MM.1S (cell line): ENCODE measurements at regions not wholly inside any gene's neighbourhood (a gene's known extent, or its start where the extent isn't known, plus 50 kb on each side); places are given as distances from the start of the nearest gene placed in this dataset.

Source experiments
- EZH2 ChIP-seq: fragments of 300-600 bp; sonication (generic); optimal IDR thresholded peaks from 2 replicates; pipeline ENCODE3; 2017; ENCODE audit warnings: low read depth, mild to moderate bottlenecking, antibody characterized with exemption, low read length, mixed read lengths
- EZH2phosphoT487 ChIP-seq: fragments of 300-600 bp; sonication (generic); IDR thresholded peaks from 2 replicates; pipeline ENCODE4 v1.6.1; 2018; ENCODE audit warnings: antibody characterized with exemption, low read length
- TF ChIP-seq, protein P1 (sequence below): fragments of 300-600 bp; sonication (generic); IDR thresholded peaks from 2 replicates; pipeline ENCODE4 v1.5.1; 2016; ENCODE audit warnings: antibody characterized with exemption, low read length, mixed read lengths

DNA sequence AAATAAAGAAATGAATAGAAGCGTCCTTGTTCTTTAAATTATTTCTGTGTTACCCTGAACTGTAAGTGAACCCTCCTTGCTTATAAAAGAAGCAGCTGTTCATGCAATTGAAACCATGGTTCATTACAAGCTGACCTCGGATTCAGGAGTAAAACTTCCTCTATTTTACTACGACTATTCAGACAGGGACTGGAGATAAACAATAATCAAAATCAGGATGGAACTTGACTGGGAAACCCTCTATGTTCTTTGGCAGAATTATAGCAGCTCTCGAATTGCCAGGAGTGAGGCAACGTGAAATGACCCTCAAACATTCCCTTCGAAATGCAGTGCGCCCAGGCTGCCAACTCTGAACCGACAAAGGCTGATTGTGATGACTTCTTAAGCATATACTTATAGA is 172.1 kb downstream of the CYP26A1 start:
- TF ChIP-seq, protein P1, sequence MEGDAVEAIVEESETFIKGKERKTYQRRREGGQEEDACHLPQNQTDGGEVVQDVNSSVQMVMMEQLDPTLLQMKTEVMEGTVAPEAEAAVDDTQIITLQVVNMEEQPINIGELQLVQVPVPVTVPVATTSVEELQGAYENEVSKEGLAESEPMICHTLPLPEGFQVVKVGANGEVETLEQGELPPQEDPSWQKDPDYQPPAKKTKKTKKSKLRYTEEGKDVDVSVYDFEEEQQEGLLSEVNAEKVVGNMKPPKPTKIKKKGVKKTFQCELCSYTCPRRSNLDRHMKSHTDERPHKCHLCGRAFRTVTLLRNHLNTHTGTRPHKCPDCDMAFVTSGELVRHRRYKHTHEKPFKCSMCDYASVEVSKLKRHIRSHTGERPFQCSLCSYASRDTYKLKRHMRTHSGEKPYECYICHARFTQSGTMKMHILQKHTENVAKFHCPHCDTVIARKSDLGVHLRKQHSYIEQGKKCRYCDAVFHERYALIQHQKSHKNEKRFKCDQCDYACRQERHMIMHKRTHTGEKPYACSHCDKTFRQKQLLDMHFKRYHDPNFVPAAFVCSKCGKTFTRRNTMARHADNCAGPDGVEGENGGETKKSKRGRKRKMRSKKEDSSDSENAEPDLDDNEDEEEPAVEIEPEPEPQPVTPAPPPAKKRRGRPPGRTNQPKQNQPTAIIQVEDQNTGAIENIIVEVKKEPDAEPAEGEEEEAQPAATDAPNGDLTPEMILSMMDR, result no peak
- TF ChIP-seq EZH2, result no peak
- TF ChIP-seq EZH2phosphoT487, result no peak
